Activated CD4-positive, alpha-beta T cell treated with anti-CD3 and anti-CD28 coated beads, Interleukin-2, amount 50 U/mL, for 4 hours (primary cell): ENCODE measurements at regions not wholly inside any gene's neighbourhood (a gene's known extent, or its start where the extent isn't known, plus 50 kb on each side); places are given as distances from the start of the nearest gene placed in this dataset.
"Not testable (repeated sequence)": the region's sequence is repeated elsewhere in the genome, so short reads cannot be mapped to it uniquely, and the experiment has no call there.

Experiments used
- DNase-seq, 2 experiments: peaks; one replicate each; pipeline ENCODE4 v3.0.0-alpha.2; 2020

GRCh38 chrX:129158505-129158904, 364.8 kb downstream of the SMARCA1 start:
- DNase-seq, result no peak

GRCh38 chrX:129145840-129146272, 377.4 kb downstream of the SMARCA1 start:
- DNase-seq, result no peak

DNA sequence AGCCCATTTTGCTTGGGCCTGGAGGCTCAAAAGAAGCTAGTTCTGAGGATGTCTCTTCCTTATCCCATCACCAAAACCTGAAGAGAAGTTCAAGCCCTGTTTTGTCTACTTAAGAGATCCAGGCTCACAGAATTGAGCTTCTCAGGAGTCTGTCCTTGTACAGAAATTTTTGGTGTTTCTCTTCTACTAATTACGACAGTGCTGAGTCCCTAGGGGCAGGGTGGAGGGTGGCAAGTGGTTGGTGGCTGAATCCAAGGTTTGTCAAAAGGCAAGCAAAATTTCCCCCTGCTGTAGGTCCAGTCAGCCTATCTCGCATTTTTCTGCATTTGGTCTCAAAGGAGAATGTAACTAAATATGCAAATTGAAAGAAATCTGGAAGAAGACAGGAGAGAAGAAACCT, 377.9 kb downstream of the SMARCA1 start:
- no peak for DNase-seq

DNA sequence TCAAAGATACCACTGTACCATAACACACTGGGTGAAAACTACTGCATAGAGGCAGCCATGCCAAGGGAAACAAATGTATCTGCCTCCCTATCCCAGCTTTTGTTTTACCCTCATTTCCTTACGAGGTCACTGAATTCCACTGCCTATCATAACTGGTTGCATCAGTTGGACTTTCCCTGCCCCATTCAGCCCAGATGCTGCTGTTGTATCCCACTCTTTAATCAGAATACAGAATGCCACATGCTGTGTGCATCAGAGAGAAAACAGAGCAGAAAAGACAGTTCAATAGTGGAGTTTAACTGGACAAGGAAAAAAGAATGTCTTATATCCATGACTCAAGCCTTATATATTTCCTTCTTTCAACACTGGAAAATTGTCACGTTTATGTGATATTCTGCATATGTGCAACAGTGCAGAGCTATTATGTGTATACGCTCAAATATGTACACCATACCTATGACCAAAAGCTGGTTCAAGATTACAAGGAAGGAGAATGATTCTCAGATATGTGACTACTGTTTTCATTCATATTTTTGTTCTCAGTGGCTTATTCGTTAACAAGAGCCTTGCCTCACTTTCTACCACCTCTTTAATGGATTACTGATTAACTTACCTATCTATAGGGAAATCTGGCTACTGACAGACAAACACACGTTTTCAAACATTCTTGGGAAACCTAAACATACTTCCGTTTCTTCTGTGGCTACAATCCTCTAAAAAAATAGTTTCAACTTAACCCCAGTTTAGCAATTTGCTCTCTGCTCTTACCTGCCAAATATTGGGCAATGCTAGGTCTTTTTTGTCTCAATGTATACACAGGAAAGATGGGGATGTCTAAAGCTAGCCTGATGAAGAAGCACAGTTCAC, 378.9 kb downstream of the SMARCA1 start:
- no peak for DNase-seq

GRCh38 chrX:129139837-129140598, 383.3 kb downstream of the SMARCA1 start:
- no peak for DNase-seq

DNA sequence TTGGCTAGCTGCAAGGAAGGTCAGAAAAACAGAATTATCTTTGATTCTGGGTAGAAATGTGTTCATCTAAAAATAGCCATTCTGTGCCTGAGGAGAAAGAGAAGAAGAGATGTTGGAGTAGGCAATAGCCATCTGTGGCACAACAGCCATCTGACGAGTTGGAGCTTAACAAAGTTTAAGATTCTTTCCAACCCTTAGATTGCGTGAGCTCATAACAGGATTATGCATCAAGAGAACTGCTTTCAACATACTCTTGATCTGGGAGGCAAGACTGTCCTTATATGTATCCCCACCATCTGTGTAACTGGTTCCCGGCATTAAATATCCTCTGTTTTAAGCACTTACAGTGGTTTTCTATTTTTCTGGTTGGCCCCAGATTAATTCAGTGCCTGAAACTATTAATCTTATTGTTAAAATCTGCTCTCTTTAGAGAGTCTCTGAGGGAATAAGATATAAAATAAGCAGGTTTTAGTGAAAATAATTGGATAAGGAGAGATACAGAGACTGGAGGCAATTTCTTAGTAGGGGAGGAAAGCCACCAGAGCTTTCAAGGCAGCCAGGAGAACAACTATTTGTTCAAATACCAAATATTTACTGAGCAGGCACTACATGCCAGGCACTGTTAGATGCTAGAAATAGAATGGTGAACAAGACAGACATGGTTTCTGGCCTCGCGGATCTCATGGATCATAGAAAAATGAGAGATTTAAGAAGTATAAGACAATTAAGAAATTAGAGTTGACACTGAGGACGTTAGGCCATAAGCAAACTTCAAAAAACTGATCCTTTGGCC, 398.0 kb downstream of the SMARCA1 start:
- no peak for DNase-seq

GRCh38 chrX:129123795-129124194, 399.5 kb downstream of the SMARCA1 start:
- DNase-seq, result no peak

DNA sequence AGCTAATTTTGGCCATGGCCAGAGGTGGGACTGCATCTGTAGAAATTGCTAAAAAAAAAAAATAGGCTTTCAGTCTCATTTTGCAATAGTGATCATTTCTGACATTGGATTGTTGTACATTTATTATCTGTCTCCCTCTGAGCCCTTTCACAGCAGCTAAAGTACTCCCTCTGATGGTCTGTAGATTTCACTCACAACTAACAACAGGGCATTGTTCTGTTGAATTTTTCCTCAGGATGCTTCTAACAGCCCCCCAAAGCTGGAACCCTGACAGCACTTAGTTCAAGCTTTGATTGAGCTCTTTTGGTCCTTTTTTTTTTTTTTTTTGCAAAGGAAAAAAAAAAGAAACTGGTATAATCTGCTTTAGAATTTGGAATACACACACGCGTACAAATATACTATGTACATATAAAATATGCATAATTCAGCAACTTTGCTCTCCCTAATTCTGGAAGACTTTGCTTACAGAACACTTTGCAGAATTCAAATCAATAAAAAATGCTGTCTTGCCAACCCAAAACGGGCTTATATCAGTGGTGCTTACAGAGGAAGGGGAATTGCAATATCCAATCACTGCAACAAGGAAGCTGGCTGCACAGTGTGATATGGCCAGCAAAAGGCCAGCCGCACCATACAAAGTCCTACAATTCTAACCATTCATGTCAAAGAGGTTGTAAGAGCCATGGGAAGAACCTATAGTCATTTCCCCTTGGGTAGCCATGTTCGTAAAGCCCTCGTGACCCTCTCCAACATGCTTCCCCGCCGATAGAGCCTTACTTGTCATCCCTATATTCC, 406.4 kb downstream of the SMARCA1 start:
- DNase-seq, result no peak

- no peak for DNase-seq
Measured at GRCh38 chrX:129115935-129116334, 407.4 kb downstream of the SMARCA1 start.

DNA sequence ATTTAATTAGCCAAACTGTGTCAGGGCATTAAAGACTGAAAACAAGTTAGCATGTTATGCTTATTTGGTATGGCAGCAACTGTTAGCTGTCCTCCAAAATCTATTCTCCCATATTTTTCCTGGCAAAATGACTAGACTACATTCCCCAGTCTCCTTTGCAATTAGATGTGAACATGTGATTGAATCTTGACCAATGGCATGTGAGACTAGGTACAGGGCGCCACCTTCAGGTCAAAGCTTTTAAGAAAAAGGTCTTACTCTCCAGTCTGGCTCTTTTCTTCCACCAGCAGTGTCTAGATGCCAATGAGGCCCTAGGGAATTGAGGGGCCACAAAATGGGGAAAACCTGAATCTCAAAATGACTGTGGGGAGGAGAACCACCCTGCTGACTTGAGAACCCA, 408.2 kb downstream of the SMARCA1 start:
- no peak for DNase-seq

- no peak for DNase-seq
Measured at GRCh38 chrX:129111081-129111798, 412.1 kb downstream of the SMARCA1 start.

DNA sequence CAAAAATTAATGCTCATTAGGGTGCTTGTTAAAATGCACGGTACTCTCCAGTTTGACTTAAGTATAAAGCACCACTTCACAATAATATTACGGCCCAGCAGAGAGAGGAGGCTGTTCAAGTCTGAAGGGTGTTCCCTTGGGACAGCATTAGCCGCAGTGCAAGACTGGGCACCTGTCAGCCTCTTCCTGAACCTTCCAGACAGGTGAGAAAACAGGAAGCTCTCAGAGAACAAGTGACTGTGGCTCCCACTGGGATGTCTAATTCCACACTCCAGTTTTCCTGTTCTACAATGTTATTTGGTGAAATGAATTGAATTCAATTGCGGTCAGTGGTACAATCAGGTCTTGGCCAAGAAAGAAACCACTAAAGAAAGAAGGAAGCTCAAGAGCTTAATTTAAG, 414.4 kb downstream of the SMARCA1 start:
- DNase-seq, result no peak

DNA sequence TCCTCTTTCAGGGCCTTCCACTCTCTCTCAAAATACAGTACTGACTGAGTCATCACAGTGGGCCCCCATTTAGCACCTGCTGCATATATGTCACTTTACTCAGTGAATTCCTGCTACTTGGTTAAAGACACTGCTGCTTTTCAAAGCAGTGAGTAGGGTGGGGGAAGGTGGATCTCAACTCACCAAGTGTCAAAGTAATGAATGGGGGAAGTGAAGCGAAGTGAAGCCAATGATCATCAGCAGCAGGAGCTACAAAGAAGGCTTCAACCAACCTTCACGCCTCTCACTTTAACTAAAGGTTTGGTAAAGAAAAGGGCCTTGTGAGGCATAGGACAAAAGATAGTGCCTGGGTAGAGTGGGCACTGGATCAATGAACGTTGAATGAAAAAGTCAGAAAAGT, 424.1 kb downstream of the SMARCA1 start:
- no peak for DNase-seq

DNA sequence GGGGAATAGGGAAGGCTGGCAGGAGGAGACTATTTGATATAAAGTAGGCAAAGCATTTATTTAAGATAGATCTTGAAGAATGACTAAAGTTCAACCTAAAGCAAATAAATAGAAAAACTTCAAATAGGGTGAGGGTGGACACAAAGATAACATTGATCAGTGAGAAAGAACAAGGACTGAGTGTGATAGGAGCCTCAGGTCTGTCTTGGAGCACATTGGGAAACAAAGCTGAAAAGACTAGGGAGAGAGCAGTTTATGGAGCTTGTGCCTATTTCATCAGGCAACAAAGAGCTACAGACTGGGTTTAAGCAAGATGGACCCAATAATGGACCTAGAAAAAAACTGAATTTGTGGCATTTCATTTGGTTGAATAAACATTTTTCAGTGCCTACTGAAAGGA, 425.6 kb downstream of the SMARCA1 start:
- DNase-seq, result no peak

- no peak for DNase-seq
Measured at GRCh38 chrX:129093706-129094105, 429.6 kb downstream of the SMARCA1 start.

GRCh38 chrX:129092757-129093156, 430.5 kb downstream of the SMARCA1 start:
- no peak for DNase-seq

GRCh38 chrX:129092242-129092641, 431.0 kb downstream of the SMARCA1 start:
- no peak for DNase-seq

DNA sequence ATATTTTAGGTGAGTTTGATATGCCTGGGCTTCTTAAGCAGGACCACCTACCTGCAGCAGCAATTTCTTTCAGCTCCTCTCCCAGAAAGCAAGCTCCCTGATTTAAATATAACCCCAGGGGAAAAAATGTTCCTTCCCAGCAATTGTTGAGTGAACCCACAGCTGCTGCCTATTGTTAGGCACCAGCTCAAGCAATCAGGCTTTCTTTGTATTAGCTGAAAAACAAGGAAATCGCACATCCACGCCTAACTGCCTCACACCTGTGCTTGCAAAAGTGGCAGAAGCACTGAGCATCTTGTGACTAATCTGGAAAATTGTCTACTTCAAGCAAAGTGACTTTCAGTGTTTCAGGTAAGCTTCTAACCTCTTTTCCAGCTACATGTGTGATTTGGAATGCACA, 432.2 kb downstream of the SMARCA1 start:
- DNase-seq, result no peak

DNA sequence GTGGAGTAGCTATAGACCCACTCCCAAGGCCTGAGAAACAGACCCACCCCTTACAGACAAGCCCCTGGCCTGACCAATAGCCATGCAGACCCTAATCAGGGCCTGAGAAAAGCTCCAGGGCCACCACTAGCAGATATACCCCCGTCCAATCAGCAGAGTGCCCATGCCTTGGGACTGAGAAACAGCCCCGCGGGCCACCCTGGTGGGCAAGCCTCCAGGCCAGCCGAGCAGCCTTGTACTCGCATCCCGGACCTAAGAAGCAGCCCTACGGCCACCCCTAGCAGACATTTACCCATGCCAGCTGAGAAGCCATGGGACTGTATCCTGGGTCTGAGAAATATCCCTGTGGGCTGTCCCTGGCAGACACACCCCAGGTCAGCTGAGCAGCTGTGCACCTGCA, 436.5 kb downstream of the SMARCA1 start:
- DNase-seq, result no peak

GRCh38 chrX:129084291-129084690, 439.0 kb downstream of the SMARCA1 start:
- not testable (repeated sequence) for DNase-seq

DNA sequence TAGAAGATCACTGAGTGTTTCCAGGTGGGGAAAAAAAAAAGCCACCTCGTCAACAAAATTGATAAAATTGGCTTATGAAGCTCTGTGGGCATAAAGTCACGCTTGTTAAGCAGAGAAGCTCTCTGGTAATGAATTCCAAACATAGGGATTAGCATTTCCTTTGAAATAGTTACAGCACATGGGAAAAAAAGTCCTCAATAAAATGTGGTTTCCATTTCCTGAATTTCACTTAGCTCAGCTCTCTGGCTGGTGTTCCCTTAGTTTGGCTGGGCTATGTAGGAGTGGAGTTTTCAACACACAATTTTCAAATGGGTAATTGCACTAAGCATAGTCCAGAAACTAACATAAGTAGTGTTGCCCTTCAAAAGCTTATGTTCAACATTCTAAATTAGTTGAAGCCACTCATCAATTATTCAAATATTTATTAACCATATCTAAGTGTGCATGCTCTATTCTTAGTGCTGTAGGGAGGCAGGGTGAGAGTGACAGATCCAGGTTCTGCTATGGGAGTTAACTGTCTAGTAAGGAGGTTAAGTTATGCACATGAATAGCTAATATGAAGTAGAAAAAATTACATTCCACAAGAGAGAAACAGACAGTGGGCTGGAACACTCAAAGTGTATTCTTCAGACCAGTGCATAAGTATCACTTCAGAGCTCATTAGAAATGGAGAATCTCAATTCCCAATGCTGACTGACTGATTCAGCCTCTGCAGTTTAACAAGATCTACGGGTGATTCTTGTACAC, 445.7 kb downstream of the SMARCA1 start:
- no peak for DNase-seq
